K562 (cell line): ENCODE measurements at regions not wholly inside any gene's neighbourhood (a gene's known extent, or its start where the extent isn't known, plus 50 kb on each side); places are given as distances from the start of the nearest gene placed in this dataset.

ENCODE experiments used
- ATF7 ChIP-seq: fragments of 450-650 bp; IDR thresholded peaks from 2 replicates; pipeline ENCODE4 v1.7.1; 2014; ENCODE audit warnings: mild to moderate bottlenecking, moderate library complexity
- E2F1 ChIP-seq: sonication (generic); formaldehyde crosslinking; IDR thresholded peaks from 2 replicates; pipeline ENCODE4 v1.8.1; 2023; ENCODE audit warnings: mild to moderate bottlenecking, missing genetic modification reagents, moderate library complexity
- ZNF23 ChIP-seq: fragments of 250-450 bp; sonication (Bioruptor Pico); IDR thresholded peaks from 2 replicates; pipeline ENCODE4 v1.4.0; 2020; ENCODE audit warnings: mild to moderate bottlenecking
- ZNF655 ChIP-seq: fragments of 250-450 bp; sonication (Bioruptor Pico); IDR thresholded peaks from 2 replicates; pipeline ENCODE4 v1.5.0; 2021

DNA sequence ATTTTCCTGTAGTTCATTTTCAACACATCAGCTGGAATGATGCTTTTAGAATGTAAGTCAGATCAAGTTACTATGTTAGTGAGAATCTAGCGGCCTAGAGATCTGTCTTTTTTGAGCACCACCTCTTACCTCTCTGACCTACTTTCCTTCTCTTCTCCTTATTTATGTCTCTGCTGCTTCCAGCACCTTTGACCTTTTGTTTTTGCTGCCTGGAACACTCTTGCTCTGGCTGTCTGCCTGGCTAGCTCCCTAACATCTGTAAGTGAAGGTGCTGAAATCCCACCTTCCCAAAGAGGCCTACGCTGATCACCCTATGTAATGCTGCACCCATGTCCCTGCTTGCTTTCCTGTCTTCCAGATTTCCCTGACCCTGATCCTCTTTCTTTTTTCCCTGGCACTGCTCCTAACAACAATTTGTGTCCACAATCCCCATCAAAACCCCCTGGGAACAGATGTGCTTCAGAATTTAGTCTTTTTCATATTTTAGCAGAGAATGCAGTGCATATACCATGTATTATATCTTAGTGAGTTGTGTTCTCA lies 87.8 kb downstream of the RFPL4B start:
- TF ChIP-seq E2F1 (CRISPR knock-in tag): no peak
- TF ChIP-seq ZNF655 (CRISPR knock-in tag): no peak
- no peak for TF ChIP-seq ATF7
- TF ChIP-seq ZNF23 (CRISPR knock-in tag): no peak
